Lower lobe of right lung (tissue), 2 donors: ENCODE measurements at regions not wholly inside any gene's neighbourhood (a gene's known extent, or its start where the extent isn't known, plus 50 kb on each side); places are given as distances from the start of the nearest gene placed in this dataset.
A peak's percentile ranks its signal among the peaks of the same experiment; 100 is the strongest.

Source experiments
- ATAC-seq, 2 donors: fragments of 200-7000 bp; cut with Tn5 transposase; one replicate each; pipeline ENCODE4 v1.9.1; 2020 to 2022; ENCODE audit warnings: mild to moderate bottlenecking in 2 of 2, moderate library complexity in 2 of 2
- DNase-seq: peaks from one replicate; pipeline ENCODE4 v3.0.0-alpha.2; 2020
- H3K27ac ChIP-seq: fragments of 200-600 bp; one replicate; pipeline ENCODE4 v1.8.0; 2022
- H3K27me3 ChIP-seq: fragments of 200-600 bp; one replicate; pipeline ENCODE4 v1.8.0; 2022; ENCODE audit warnings: low read depth
- H3K36me3 ChIP-seq: fragments of 200-600 bp; one replicate; pipeline ENCODE4 v1.8.0; 2022; ENCODE audit warnings: mild to moderate bottlenecking
- H3K4me1 ChIP-seq: fragments of 200-600 bp; one replicate; pipeline ENCODE4 v1.8.0; 2022
- H3K4me3 ChIP-seq: fragments of 200-600 bp; one replicate; pipeline ENCODE4 v1.8.0; 2022; ENCODE audit warnings: mild to moderate bottlenecking
- H3K9me3 ChIP-seq: fragments of 200-600 bp; one replicate; pipeline ENCODE4 v1.8.0; 2022
- intact Hi-C: fragments of 100-400 bp; cut with DNase I; formaldehyde crosslinking; loops from one replicate; pipeline ENCODE4 v1.11.0; 2022
- TF ChIP-seq, protein P1 (sequence below): fragments of 200-600 bp; IDR thresholded peaks from one replicate; pipeline ENCODE4 v1.8.0; 2022; ENCODE audit warnings: antibody characterized with exemption, mild to moderate bottlenecking
- donor health status: DM: no; HTN: yes; CAD: no; lungs with severe emphysema.

DNA sequence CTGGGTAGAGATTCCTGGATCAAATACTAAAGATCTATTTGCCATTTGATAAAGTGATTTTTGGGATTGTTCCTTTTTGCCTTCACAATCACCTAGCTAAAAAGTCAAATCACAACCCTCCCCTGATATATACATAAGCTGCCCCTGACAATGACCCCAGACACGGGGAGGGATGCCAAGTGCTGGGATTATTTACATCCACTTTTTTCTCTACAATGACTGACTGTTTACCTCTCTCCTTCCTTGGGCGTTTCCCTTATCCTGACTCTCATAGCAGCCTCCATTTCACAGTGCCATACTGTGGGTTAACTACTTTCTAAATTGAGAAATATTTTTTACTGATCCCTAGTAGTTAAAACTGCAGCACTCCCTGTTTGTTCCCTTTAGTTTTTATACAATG is 150.8 kb upstream of the TMEM170B start:
- no peaks in the 10 kb centered on the region for H3K27me3 ChIP-seq
- no peaks in the 10 kb centered on the region for H3K9me3 ChIP-seq
- H3K4me3 ChIP-seq: no peak overlapping the region
- DNase-seq (no peak), ATAC-seq (no peak)
- peaks cover 61% of the 10 kb centered on the region for H3K4me1 ChIP-seq
- TF ChIP-seq, protein P1, sequence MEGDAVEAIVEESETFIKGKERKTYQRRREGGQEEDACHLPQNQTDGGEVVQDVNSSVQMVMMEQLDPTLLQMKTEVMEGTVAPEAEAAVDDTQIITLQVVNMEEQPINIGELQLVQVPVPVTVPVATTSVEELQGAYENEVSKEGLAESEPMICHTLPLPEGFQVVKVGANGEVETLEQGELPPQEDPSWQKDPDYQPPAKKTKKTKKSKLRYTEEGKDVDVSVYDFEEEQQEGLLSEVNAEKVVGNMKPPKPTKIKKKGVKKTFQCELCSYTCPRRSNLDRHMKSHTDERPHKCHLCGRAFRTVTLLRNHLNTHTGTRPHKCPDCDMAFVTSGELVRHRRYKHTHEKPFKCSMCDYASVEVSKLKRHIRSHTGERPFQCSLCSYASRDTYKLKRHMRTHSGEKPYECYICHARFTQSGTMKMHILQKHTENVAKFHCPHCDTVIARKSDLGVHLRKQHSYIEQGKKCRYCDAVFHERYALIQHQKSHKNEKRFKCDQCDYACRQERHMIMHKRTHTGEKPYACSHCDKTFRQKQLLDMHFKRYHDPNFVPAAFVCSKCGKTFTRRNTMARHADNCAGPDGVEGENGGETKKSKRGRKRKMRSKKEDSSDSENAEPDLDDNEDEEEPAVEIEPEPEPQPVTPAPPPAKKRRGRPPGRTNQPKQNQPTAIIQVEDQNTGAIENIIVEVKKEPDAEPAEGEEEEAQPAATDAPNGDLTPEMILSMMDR: no peak
- H3K27ac ChIP-seq: no peak overlapping the region
- no peaks in the 10 kb centered on the region for H3K36me3 ChIP-seq
- intact Hi-C loops: no loop called here

- ATAC-seq (no peak), DNase-seq (no peak)
- TF ChIP-seq, protein P1: no peak
- Histone ChIP-seq H3K27ac (no peak overlapping the region), H3K36me3 (no peaks in the 10 kb centered on the region), H3K4me3 (no peak overlapping the region), H3K9me3 (no peaks in the 10 kb centered on the region), H3K4me1 (peaks cover 64% of the 10 kb centered on the region), H3K27me3 (no peaks in the 10 kb centered on the region)
- intact Hi-C loops: no loop called here
These were observed 151.2 kb upstream of the TMEM170B start for GRCh38 chr6:11386323-11386722.

GRCh38 chr6:11384531-11385309 is 152.3 kb upstream of the NEDD9 start:
- H3K27me3 ChIP-seq: no peaks in the 10 kb centered on the region
- no peaks in the 10 kb centered on the region for H3K9me3 ChIP-seq
- DNase-seq (no peak), ATAC-seq (no peak)
- H3K4me3 ChIP-seq: no peak overlapping the region
- TF ChIP-seq, protein P1: no peak
- H3K4me1 ChIP-seq: peaks cover 71% of the 10 kb centered on the region
- no peaks in the 10 kb centered on the region for H3K36me3 ChIP-seq
- H3K27ac ChIP-seq: no peak overlapping the region
- intact Hi-C loops: no loop called here

DNA sequence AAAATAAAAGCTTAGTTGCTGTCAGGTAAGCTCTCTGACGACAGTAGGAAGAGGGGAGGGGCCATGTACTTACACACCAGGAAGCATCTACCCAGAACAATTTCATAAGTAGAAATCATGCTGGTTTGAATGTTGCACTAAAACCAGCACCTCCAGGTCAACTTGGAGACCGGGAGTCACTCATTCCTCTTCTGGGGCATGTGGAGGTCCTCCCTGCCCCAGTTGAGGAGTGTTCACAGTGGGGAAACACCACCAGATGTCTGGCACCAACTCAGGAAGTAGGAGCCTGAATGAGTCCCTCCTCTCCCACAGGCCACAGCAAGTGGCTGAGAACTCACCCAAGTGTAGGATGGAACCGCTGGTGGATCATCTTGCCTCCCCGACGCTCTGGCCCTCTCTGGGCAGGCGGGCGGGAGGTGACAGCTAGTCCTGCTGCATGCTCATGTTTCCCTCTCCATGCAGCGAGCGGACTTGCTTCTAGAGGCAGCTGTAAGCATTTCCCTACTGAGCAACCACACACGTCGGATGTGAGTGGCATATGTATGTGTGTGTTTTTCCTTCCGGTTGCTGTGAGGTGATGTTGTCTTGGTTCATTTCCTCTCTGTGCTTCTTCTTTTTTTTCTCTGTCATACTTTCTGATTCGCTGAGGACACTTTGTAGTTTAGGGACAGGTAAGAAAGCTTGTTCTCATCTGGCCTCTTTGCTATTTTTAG is 149.5 kb upstream of the NEDD9 start:
- Histone ChIP-seq H3K4me1 (peaks cover 52% of the 10 kb centered on the region), H3K27me3 (no peaks in the 10 kb centered on the region), H3K9me3 (no peaks in the 10 kb centered on the region), H3K36me3 (no peaks in the 10 kb centered on the region), H3K27ac (peak overlapping the region; percentile 87), H3K4me3 (peak overlapping the region; percentile 47)
- intact Hi-C loops: no loop called here
- peak; percentile 64 for DNase-seq
- TF ChIP-seq, protein P1: no peak
- peak; percentile 80 to 86 for ATAC-seq

DNA sequence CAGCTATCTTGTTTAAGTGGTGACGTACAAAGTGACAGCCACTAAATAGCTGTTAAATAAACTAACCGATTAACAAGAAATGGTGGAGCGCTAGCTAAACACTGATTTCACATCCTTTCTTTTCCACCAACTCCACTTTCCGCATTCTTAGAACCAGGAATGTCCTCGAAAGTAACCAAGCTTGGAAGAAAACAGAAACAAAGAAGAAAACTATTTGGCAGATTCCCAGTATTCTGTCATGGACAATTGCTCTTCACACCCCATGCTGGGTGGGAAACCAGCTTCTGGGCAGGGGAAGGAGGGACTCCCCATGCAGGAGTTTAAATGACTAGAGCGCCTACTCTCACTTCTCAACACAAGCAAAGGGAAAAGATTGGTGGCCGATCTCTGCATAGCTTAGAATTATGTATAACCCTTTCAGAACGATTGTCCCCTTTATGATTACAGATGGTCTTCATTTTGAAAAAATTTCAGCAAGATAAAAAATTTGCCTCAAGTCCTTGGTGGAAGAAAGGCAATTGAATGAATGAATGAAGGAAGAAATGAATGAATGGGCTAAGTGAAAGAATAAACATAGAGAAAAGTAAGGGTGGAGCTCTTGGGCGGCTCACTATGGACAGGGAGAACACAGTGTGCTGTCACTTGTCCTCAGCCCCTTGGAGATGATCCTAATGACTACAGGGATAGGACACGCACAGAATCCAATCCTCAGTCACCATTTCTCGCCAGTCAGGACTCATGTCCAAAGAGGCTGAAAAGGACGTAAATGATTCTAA is 148.7 kb upstream of the NEDD9 start:
- DNase-seq (no peak), ATAC-seq (peak; percentile 27 to 34)
- Histone ChIP-seq H3K9me3 (no peaks in the 10 kb centered on the region), H3K4me1 (peaks cover 54% of the 10 kb centered on the region), H3K36me3 (no peaks in the 10 kb centered on the region), H3K27ac (peak overlapping the region; percentile 87), H3K4me3 (peak overlapping the region; percentile 47), H3K27me3 (no peaks in the 10 kb centered on the region)
- intact Hi-C loops: no loop called here
- TF ChIP-seq, protein P1: no peak
